HG03095 (cell line): ENCODE measurements at regions not wholly inside any gene's neighbourhood (a gene's known extent, or its start where the extent isn't known, plus 50 kb on each side); places are given as distances from the start of the nearest gene placed in this dataset.
"Not testable (repeated sequence)": the region's sequence is repeated elsewhere in the genome, so short reads cannot be mapped to it uniquely, and the experiment has no call there.

ENCODE experiments used
- ATAC-seq: cut with Tn5 transposase; IDR thresholded peaks from one replicate; pipeline ENCODE4 v1.9.1; 2021; ENCODE audit warnings: moderate library complexity; ENCODE audit not compliant: unreplicated experiment

DNA sequence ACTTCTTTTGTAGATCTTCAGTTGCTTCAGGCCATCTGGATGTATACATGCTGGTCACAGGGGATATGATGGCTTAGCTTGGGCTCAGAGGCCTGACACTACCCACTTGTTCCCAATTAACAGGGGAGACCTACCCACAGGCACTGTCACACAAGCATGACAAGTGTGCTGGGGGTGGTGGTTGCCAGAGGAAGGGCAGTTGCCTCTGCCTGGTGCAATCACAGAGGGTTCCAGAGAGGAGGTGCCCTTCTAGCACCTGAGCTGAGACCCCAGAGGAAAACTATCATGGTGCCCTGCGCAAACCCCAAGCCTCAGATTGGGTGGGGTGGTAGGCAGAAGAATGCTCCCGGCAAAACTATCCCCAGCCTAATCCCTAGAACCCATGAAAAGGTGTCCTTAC, 65.6 kb upstream of the NANOS1 start:
- ATAC-seq = no peak

DNA sequence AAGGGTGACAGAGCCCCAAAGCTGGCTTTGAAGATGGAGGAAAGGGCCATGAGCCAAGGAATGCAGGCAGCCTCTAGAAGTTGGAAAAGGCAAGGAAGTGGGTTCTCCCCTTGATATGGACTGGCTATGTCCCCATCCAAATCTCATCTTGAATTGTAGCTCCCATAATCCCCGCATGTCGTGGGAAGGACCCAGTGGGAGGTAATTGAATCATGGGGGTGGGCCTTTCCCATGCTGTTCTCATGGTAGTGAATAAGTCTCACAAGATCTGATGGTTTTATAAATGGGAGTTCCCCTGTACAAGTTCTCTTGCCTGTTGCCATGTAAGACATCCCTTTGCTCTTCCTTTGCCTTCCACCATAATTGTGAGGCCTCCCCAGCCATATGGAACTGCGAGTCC, 65.0 kb upstream of the NANOS1 start:
- not testable (repeated sequence) for ATAC-seq

DNA sequence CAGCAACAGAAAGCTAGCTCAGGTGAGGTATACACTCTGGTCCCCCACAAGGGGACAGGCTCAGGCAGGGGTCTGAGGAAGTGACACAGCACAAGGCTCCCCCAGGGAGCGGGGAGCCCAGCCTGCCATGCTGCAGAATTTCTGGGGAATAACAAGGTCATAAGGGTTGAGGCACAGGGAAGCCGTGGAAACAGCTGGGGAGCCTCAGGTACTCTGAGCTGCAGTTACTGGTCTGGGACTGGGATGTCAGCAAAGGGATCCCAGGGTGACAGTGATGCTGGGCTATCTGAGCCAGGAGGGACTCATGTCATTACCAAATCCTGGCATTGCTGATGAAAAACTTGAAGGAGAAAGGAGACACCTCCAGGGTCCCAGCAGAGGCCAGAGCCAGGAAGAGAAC, 64.4 kb upstream of the NANOS1 start:
- ATAC-seq = no peak

DNA sequence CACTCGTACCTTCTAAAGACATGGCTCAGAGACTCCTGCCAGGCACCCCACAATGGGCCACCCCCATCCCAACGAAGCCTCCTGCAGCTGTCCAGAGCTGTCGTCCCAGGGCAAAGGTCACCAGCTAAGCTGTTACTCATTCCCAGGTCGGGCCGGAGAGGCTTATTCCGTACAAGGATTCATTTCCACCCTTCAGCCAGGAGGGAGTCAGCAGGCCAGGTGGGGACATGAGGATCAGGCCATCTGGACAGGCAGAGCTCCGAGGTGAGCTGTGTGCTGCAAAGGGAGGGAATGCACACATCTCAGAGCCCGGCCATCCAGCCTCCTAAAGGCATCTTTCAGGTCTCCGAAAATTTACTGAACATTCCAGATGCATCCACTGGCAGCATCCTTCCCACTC, 63.9 kb upstream of the NANOS1 start:
- ATAC-seq = no peak

DNA sequence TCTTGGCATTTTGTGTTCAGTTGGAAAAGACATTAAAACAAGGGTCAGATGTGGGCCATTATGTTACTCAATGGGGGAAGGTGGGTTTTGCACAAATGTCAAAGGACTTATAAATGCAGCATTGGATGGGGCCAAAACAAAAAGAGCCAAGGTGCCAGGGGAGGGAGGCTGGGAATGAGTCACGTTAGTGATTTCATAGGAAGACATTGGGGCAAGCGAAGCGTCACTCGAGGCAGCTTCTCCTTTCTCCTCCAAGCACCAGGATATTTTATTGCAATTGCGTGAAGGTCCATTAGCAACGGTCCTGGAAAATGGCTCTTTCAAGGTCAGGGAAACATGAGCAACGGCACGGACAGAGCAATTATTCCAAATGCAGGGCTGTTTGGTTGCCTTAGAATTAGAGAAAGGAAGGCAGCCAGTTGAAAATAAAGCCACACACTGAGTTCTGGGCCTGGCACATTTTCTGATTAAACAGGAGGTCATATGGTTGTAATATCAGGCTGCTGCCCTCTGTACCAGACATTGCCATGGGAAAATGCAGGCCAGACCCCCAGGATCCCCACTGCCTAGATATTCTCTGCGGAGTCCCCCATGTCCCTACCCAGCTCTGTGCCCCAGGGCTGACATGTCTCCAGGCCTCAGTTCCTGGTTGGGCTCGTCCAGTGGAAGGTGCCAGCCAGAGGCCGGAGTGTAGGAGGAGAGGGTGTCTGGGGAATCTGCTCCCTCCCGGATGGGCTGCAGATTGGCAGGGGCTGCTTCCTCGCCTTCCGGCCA, 63.3 kb upstream of the NANOS1 start:
- ATAC-seq = no peak

DNA sequence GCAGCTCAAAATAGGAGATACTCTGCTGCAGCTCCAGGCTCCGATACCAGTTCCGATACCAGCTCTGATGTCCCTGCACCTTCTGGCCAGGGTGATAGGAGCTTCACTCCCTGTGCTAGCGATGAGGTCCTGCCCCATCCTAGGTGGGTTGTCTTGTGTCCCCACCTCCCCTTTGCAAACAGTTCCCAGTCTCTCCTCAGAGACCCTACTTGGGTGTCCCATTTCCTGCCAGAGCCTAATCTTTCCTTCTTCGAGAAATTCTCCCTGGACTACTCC, 62.7 kb upstream of the NANOS1 start:
- ATAC-seq = no peak

DNA sequence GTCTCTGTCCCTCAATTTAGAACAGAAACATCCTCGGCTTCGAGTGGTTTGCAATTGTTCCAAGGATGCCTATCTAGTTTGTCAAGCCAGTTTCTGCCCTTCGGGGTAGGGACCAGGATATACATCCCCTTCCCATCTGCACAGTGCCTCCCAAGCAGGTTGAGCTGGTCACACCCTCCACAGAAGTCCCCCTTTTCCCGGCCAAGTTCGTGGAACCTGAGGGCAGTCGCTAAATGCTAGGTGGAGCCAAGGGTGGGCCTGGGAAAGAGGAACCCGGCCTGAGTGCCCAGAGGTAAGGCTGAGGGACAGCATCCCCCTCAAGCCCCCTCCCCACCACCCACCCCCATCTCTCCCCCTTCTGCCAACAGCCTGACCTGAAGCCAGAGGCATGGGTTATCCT, 62.4 kb upstream of the NANOS1 start:
- no peak for ATAC-seq

DNA sequence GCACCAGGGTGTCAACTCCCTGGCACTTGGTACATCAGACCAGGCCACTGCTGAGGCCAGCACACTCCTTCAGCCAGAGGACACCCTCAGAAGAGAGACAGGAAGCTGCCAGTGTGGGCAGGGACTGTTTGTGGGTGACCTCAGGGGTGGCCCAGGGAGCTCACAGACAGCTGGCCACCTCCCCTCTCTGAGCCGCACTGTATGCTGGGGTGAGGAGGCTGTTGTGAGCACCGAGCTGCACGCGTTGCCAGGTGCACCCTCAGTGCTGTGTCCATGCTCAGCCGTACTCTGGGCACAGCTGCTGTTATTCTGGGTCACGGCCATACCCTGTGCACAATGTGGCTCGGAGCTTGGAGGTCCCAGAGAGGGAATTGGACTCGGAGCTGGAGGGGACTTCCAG, 61.5 kb upstream of the NANOS1 start:
- no peak for ATAC-seq

DNA sequence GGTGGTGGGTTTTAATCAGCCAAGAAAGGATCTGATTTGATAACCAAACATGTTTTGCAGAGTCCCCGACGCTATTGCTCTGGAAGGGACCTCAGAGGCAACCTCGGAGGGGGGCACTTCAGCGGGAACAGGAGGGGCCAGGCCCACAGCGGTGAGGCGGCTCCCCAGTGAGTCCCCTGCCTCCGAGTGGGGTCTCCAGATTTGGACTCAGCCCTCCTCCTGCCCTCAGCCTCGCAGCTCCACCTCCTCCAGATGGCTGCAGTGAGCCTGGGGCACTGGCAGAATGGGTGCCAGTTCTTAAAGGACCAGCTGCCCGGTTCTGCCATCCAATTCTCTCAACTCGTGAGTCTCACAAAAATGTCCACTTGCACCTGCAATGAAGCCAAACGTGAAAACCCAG, 61.0 kb upstream of the NANOS1 start:
- ATAC-seq = no peak

DNA sequence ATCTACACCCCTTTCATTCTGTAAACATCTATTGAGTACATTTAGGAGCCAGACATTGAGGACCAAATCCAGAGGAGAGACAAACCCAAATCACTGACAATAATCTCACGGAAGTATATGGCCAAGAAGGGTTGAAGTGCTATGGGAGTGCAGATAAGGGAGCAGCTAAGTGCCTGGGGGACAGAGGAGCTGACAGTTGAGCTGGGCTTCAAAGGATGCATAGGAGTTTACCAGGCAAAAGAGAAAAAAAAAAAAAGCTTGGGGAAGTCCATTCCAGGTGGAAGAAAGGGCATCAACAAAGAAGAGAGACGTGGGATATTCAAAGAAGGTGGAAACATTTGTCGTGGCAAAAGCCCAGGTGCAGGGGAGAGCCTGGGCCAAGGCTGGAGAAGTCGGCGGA, 60.5 kb upstream of the NANOS1 start:
- no peak for ATAC-seq

DNA sequence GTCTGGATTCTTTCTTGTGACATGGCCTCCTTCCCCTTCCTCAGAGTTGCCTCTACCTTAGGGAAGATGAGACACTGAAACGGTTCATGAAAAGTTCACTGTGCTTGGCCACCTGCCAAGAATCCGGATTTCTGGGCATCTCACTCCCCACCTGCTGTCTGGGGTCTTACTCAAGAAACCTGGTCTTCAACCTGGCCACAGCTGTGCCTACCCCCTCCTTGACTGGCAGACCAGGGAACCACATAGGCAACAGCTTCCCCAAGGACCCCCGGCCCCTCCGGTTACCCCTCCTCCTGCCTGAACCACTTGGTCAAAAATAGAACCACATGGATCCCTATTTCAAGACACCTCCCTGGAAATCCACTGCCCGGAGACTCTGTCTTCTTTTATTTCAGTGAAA, 58.7 kb upstream of the NANOS1 start:
- ATAC-seq = no peak

DNA sequence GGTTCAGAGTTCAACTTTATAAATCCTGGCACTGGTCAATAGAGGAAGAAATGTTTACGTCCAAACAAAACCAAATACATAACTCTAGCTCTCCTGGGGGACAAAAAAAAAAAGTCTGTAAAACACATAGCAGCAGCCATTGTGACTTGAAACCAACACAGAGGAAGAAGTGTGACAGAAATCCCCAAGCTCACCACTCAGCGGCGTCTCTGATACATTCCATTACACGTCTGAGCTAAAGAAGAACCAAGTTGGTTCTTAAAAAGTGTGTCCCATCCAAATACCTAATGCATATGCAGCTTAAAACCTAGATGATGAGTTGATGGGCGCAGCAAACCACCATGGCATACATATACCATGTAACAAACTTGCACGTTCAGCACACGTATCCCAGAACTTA, 58.3 kb upstream of the NANOS1 start:
- ATAC-seq = no peak

DNA sequence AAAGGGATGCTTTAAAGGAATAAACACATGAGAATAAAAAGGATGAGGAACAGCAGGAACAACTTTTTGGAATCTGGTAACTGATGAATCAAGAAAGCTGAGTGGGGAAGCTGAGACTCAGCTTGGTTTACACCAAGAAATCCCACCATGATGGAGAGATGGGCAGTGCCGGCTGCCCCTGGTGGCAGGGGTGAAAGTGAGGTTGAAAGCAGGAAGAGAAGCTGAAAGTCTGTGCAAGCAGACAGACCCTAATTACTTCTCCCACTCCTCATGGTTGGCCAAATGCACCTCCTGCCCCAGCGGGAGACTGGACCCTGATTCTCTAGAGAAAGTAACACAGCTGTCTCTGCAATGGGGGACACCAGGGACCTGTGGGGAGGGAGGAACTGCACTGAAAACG, 57.6 kb upstream of the NANOS1 start:
- no peak for ATAC-seq

DNA sequence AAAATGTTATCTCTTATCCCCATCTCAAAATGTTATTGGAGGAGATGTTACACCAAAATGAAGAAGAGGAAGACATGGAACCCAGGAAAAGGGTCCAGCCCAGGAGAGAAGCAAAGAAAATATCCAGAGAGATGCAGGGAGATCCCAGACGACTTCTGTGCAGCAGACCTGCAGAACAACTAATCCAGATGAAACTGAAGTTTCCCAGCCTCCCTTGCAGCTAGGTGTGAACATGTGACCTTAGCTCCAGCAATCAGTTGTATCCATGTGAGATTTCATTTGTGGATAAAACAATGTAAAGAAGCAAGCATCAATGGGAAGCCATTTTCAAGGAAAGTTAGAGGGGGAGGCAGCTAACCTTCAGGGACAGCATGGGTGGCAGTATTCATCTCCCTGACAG, 55.8 kb upstream of the NANOS1 start:
- ATAC-seq = no peak

DNA sequence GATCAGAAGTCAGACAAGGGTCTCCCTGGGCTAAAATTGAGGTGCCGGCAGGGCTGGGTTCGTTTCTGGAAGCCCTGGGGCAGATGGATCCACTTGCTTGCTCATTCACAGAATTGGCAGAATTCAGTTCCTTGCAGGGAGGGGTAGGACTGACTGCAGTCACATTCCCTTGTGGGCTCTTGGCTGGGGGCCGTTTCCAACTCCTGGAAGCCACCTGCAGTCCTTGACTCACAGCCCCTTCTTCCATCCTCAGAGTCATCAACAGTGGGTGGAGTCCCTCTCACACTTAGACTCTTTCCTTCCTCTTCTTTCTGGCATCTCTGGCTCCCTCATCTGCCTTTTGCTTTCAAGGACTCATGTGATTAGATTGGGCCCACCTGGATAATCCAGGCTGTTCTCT, 54.6 kb upstream of the NANOS1 start:
- no peak for ATAC-seq

DNA sequence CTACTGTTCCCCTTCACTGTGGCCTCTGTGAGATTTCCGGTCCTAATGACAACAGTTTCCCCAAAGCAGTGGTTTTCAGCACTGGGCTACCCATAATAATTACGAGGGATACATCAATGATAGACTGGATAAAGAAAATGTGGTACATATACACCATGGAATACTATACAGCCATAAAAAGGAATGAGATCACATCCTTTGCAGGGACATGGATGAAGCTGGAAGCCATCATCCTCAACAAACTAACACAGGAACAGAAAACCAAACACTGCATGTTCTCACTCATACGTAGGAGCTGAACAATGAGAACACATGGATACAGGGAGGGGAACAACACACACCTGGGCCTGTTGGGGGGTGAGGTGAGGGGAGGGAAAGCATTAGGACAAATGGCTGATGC, 53.3 kb upstream of the NANOS1 start:
- ATAC-seq = not testable (repeated sequence)

DNA sequence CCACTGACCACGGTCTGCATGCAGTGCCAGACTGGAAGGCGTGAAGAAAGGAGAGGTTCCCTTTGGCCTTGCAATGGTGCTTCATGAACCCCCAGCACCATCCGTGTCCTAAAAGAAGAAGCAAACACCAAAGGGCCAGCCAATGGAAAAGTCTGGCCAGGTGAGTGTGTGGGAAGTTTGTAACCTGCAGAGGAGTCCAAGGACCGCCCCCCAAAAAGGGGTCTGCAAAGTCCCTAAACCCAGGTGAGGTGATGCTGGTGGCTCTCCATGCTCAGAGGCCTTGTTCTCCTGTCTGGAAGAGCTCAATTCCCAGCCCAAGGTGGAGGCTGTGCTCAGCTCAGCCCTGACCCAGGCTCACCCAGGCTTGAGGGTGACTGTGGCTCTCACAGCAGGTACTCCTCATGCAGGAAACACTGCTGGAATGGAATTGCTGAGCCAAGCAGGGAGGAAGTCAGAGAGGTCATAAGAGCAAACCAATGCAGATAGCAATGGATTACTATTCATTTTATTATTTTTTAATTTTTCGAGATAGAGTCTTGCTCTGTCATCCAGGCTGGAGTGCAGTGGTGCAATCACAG, 52.4 kb upstream of the NANOS1 start:
- ATAC-seq = no peak

DNA sequence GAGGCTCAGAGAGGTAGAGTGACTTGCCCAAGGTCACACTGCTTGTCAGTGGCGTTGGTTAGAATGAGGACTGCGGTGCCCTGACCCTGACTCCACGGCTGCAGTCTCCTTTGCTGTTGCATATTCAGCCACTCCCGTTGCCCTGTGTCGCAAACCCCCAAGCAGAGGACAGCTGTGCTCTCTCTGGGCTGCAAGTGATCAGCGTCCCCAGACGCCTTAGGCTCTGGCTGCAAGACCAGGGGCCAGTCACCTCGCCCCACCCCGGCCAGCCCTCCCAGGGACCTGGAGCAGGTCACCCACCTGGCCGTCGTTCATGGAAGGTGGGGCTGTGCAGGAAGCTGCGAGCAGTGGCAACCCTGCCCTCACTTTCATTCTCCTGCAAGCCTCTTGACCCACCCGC, 51.7 kb upstream of the NANOS1 start:
- no peak for ATAC-seq

DNA sequence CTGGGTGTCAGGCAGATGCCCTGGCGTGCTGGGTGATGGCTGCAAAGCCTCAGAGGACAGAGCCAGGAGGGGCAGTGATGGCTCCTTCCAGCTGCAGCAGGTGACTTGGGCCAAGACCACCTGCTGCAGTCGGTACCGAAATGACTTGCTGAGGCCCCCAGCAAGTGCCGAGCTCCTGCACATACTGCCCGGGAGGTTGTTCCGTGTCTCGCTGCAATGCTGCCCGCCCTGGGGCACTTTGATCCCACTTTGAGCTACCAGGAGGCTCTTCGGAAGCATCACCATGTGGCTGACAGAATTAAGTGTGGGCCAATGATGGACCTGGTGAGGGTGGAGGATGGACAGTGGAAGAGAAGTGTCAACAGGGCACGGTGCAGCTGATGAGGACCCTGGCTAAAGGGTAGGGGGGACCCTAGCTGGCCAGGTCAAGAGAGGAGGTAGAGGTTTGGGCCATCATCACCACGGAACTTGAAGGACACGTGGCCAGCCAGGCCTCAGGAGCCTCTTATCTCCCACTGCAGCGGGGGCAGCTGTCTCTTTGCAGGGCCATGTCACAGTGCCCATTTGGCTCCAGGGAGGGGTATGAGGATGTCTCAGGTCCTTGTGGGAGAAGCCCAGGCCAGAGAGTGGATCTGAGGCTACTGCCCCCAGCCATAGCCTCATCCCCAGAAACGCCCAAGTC, 51.1 kb upstream of the NANOS1 start:
- no peak for ATAC-seq

DNA sequence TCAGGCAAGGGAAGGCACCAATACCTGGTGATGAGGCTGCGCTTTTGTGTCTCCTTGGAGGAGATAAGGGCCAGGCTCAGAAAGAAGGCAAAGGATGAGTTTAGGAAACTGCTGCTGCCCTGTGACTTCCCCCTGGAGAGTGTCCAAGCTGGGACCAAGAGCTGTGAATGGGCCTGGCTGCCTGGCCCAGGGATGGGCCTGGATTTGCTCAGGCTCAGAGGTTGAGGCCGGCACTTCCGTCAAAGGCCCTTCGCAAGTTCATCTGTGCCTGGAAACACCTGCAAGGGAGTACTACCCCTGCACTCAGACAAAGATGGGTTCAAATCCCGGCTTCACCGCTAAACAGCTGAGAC, 50.5 kb upstream of the NANOS1 start:
- ATAC-seq = no peak

DNA sequence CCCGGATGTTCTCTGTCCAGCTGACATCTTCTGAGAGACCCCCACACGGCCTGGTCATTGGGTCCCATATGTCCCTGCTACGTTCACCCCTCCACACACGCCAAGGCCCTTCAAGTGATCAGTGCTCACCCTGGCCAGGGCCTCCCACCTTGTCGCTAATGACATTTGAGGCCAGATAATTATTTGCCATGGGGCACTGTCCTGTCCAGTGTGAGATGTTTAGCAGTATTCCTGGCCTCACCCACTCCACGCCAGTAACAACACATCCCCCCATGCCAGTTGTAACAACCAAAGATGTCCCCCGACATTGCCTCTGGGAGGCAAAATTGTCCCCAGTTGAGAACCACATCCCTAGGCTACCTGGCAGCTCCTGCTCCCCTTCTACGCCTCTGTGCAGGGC, 49.9 kb upstream of the NANOS1 start:
- no peak for ATAC-seq
